Neural progenitor cell (in vitro differentiated cells): ENCODE measurements at regions not wholly inside any gene's neighbourhood (a gene's known extent, or its start where the extent isn't known, plus 50 kb on each side); places are given as distances from the start of the nearest gene placed in this dataset.

ENCODE experiments used
- CTCF ChIP-seq: fragments of 200-600 bp; sonication (generic); IDR thresholded peaks from 2 replicates; pipeline ENCODE4 v1.5.1; 2017; ENCODE audit warnings: antibody characterized with exemption, mild to moderate bottlenecking
- EZH2 ChIP-seq: fragments of 200-600 bp; sonication (generic); IDR thresholded peaks from 2 replicates; pipeline ENCODE4 v1.6.1; 2017; ENCODE audit warnings: antibody characterized with exemption, mild to moderate bottlenecking, moderate library complexity

- TF ChIP-seq CTCF (no peak), EZH2 (no peak)
Observed at GRCh38 chr5:167871091-167871490, 420.4 kb upstream of the WWC1 start.
